GM10248 (cell line): ENCODE measurements at regions not wholly inside any gene's neighbourhood (a gene's known extent, or its start where the extent isn't known, plus 50 kb on each side); places are given as distances from the start of the nearest gene placed in this dataset.

ENCODE experiments used
- CTCF ChIA-PET: fragments of 300-600 bp; sonication (Branson Sonifier 250); formaldehyde crosslinking; extraction: SDS; loops from one replicate; lab custom pipeline; 2021; ENCODE audit warnings: antibody characterized with exemption; lab: Yijun Ruan, JAX
- POLR2A ChIA-PET: fragments of 350-650 bp; sonication (Branson Sonifier 250); formaldehyde crosslinking; extraction: SDS; loops from one replicate; lab custom pipeline; 2020; ENCODE audit warnings: antibody characterized with exemption; lab: Yijun Ruan, JAX
- DNase-seq: peaks from one replicate; pipeline ENCODE4 v3.0.0; 2012; ENCODE audit errors: extremely low spot score
- CTCF ChIP-seq: IDR thresholded peaks from 2 replicates; pipeline ENCODE4 v1.5.1; 2012; ENCODE audit warnings: mild to moderate bottlenecking, low read depth; ENCODE audit errors: extremely low read depth, missing control alignments, control extremely low read depth

- no peak for DNase-seq
- no peak for TF ChIP-seq CTCF
- ChIA-PET POLR2A (no interaction called here), CTCF (no interaction called here)
Measured at GRCh38 chr12:59517522-59517921, 78.3 kb upstream of the SLC16A7 start.

GRCh38 chr12:59500915-59501314 is 94.9 kb upstream of the SLC16A7 start:
- no peak for DNase-seq
- ChIA-PET POLR2A (no interaction called here), CTCF (interaction anchor here (1.4 kb wide), 2 partner anchors 10 to 13 kb away, joined by 3 to 4 read pairs; no protein-coding TSS in a partner anchor)
- no peak for TF ChIP-seq CTCF

- TF ChIP-seq CTCF, result no peak
- POLR2A ChIA-PET, result no interaction called here
- CTCF ChIA-PET, result interaction anchor here (1.4 kb wide), 2 partner anchors 10 to 13 kb away, joined by 3 to 4 read pairs; no protein-coding TSS in a partner anchor
- no peak for DNase-seq
Measured at GRCh38 chr12:59500335-59500734, 95.5 kb upstream of the SLC16A7 start.

- POLR2A ChIA-PET, result no interaction called here
- DNase-seq, result peak; percentile 10
- no peak for TF ChIP-seq CTCF
- CTCF ChIA-PET, result interaction anchor here (1.4 kb wide), 1 partner anchor 14 kb away, joined by 3 read pairs; no protein-coding TSS in a partner anchor
Measured at GRCh38 chr12:59499774-59500173, 96.1 kb upstream of the SLC16A7 start.

- no peak for DNase-seq
- TF ChIP-seq CTCF, result no peak
- POLR2A ChIA-PET, result no interaction called here
- CTCF ChIA-PET, result interaction anchor here (1.1 kb wide), 1 partner anchor 38 kb away, joined by 3 read pairs; no protein-coding TSS in a partner anchor
Measured at GRCh38 chr12:59494617-59495016, 101.2 kb upstream of the SLC16A7 start.

- ChIA-PET POLR2A (no interaction called here), CTCF (interaction anchor here (1.4 kb wide), 1 partner anchor 21 kb away, joined by 4 read pairs; no protein-coding TSS in a partner anchor)
- DNase-seq, result no peak
- TF ChIP-seq CTCF, result no peak
Measured at GRCh38 chr12:59491877-59492276, 104.0 kb upstream of the SLC16A7 start.
